ENCODE measurements at regions not wholly inside any gene's neighbourhood (a gene's known extent, or its start where the extent isn't known, plus 50 kb on each side); places are given as distances from the start of the nearest gene placed in this dataset.

GRCh38 chr3:76965122-76965725 lies 74.7 kb upstream of the ROBO2 start:
- Histone ChIP-seq H4K12ac (ENCODE audit: low read depth, low read length) (no peak overlapping the region), H3K4me3 (ENCODE audit: low read depth, low read length) (no peak overlapping the region), H4K8ac (ENCODE audit: low read depth, low read length) (no peak overlapping the region), H3K79me2 (ENCODE audit: control insufficient read depth, insufficient read depth, low read length, poor library complexity) (no peaks in the 10 kb centered on the region), H3K27ac (ENCODE audit: low read depth, low read length) (no peak overlapping the region), H3K9ac (ENCODE audit: low read length) (no peak overlapping the region), H3K4me1 (ENCODE audit: control insufficient read depth in 1 of 2, insufficient read depth in 2 of 2, low read length in 2 of 2) (no peaks in the 10 kb centered on the region), H3K23ac (ENCODE audit: low read length) (no peak overlapping the region), H2AK5ac (ENCODE audit: low read length) (no peak overlapping the region), H2AFZ (ENCODE audit: insufficient read depth, low read length, poor library complexity) (no peak overlapping the region), H3K4me2 (ENCODE audit: low read length) (no peak overlapping the region), H3K36me3 (ENCODE audit: control insufficient read depth in 1 of 2, insufficient read depth in 2 of 2, low read length in 2 of 2) (no peaks in the 10 kb centered on the region), H4K91ac (ENCODE audit: low read depth, low read length) (no peak overlapping the region), H2BK5ac (ENCODE audit: low read depth, low read length, poor library complexity) (no peak overlapping the region), H2BK120ac (ENCODE audit: insufficient read depth, low read length, poor library complexity) (no peak overlapping the region), H3K18ac (ENCODE audit: low read length) (no peak overlapping the region), H3K4ac (ENCODE audit: low read depth, low read length) (no peak overlapping the region), H2BK12ac (ENCODE audit: low read length) (no peak overlapping the region), H3K27me3 (ENCODE audit: insufficient read depth, low read length) (no peaks in the 10 kb centered on the region), H3K14ac (ENCODE audit: low read length) (no peak overlapping the region), H3K79me1 (ENCODE audit: low read length) (no peaks in the 10 kb centered on the region), H3K9me3 (ENCODE audit: insufficient read depth, low read depth, low read length) (no peaks in the 10 kb centered on the region)
- WGBS (ENCODE audit: extremely low coverage, insufficient coverage, insufficient read length), result no CpG with 5 or more reads among the region's 4 CpGs
- no peak for DNase-seq

DNA sequence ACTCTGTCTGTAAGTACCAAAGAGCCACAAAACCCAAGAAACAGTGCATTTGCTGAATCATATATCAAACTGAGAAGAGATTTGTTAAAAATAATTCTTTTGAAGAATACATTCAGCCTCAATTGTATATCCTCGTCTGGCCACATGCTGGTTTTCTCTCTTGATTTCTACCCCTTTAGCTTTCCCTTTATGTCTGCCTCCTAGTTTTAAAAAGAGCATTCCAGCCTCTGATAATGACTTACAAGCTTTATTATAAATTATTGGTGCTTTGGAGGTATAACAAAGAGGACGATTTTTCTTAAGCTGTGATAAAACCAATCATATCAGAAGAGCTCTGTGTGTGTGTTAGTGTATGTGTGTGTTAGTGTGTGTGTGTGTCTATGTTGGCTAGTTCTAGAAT lies 70.4 kb upstream of the ROBO2 start:
- no peak overlapping the region for H2AFZ ChIP-seq (ENCODE audit: insufficient read depth, low read length, poor library complexity)
- no peak overlapping the region for H3K23ac ChIP-seq (ENCODE audit: low read length)
- no peak overlapping the region for H2BK5ac ChIP-seq (ENCODE audit: low read depth, low read length, poor library complexity)
- H3K4me2 ChIP-seq (ENCODE audit: low read length), result no peak overlapping the region
- no peak overlapping the region for H3K4ac ChIP-seq (ENCODE audit: low read depth, low read length)
- H3K79me1 ChIP-seq (ENCODE audit: low read length), result no peaks in the 10 kb centered on the region
- no peaks in the 10 kb centered on the region for H3K36me3 ChIP-seq (ENCODE audit: control insufficient read depth in 1 of 2, insufficient read depth in 2 of 2, low read length in 2 of 2)
- WGBS (ENCODE audit: extremely low coverage, insufficient coverage, insufficient read length), result no CpG with 5 or more reads among the region's 2 CpGs
- H3K9me3 ChIP-seq (ENCODE audit: insufficient read depth, low read depth, low read length), result no peaks in the 10 kb centered on the region
- H4K12ac ChIP-seq (ENCODE audit: low read depth, low read length), result no peak overlapping the region
- H3K18ac ChIP-seq (ENCODE audit: low read length), result no peak overlapping the region
- no peaks in the 10 kb centered on the region for H3K79me2 ChIP-seq (ENCODE audit: control insufficient read depth, insufficient read depth, low read length, poor library complexity)
- H2BK12ac ChIP-seq (ENCODE audit: low read length), result no peak overlapping the region
- DNase-seq, result no peak
- no peaks in the 10 kb centered on the region for H3K27me3 ChIP-seq (ENCODE audit: insufficient read depth, low read length)
- H2BK120ac ChIP-seq (ENCODE audit: insufficient read depth, low read length, poor library complexity), result no peak overlapping the region
- no peaks in the 10 kb centered on the region for H3K4me1 ChIP-seq (ENCODE audit: control insufficient read depth in 1 of 2, insufficient read depth in 2 of 2, low read length in 2 of 2)
- H2AK5ac ChIP-seq (ENCODE audit: low read length), result no peak overlapping the region
- H4K91ac ChIP-seq (ENCODE audit: low read depth, low read length), result no peak overlapping the region
- H3K4me3 ChIP-seq (ENCODE audit: low read depth, low read length), result no peak overlapping the region
- no peak overlapping the region for H4K8ac ChIP-seq (ENCODE audit: low read depth, low read length)
- no peak overlapping the region for H3K14ac ChIP-seq (ENCODE audit: low read length)
- no peak overlapping the region for H3K27ac ChIP-seq (ENCODE audit: low read depth, low read length)
- no peak overlapping the region for H3K9ac ChIP-seq (ENCODE audit: low read length)

GRCh38 chr3:76969996-76970615 lies 69.8 kb upstream of the ROBO2 start:
- no peak overlapping the region for H2BK12ac ChIP-seq (ENCODE audit: low read length)

GRCh38 chr3:76972624-76973296 lies 67.1 kb upstream of the ROBO2 start:
- Histone ChIP-seq H4K12ac (ENCODE audit: low read depth, low read length) (no peak overlapping the region), H3K79me1 (ENCODE audit: low read length) (no peaks in the 10 kb centered on the region), H4K91ac (ENCODE audit: low read depth, low read length) (no peak overlapping the region), H3K79me2 (ENCODE audit: control insufficient read depth, insufficient read depth, low read length, poor library complexity) (no peaks in the 10 kb centered on the region), H2AFZ (ENCODE audit: insufficient read depth, low read length, poor library complexity) (no peak overlapping the region), H3K4ac (ENCODE audit: low read depth, low read length) (no peak overlapping the region), H3K36me3 (ENCODE audit: control insufficient read depth in 1 of 2, insufficient read depth in 2 of 2, low read length in 2 of 2) (no peaks in the 10 kb centered on the region), H4K8ac (ENCODE audit: low read depth, low read length) (no peak overlapping the region), H2BK5ac (ENCODE audit: low read depth, low read length, poor library complexity) (no peak overlapping the region), H2AK5ac (ENCODE audit: low read length) (no peak overlapping the region), H3K4me2 (ENCODE audit: low read length) (no peak overlapping the region), H2BK12ac (ENCODE audit: low read length) (no peak overlapping the region), H3K27ac (ENCODE audit: low read depth, low read length) (no peak overlapping the region), H3K9me3 (ENCODE audit: insufficient read depth, low read depth, low read length) (no peaks in the 10 kb centered on the region), H3K4me1 (ENCODE audit: control insufficient read depth in 1 of 2, insufficient read depth in 2 of 2, low read length in 2 of 2) (no peaks in the 10 kb centered on the region), H3K9ac (ENCODE audit: low read length) (no peak overlapping the region), H3K18ac (ENCODE audit: low read length) (no peak overlapping the region), H3K23ac (ENCODE audit: low read length) (no peak overlapping the region), H2BK120ac (ENCODE audit: insufficient read depth, low read length, poor library complexity) (no peak overlapping the region), H3K14ac (ENCODE audit: low read length) (no peak overlapping the region), H3K4me3 (ENCODE audit: low read depth, low read length) (no peak overlapping the region), H3K27me3 (ENCODE audit: insufficient read depth, low read length) (no peaks in the 10 kb centered on the region)
- DNase-seq, result no peak
- WGBS (ENCODE audit: extremely low coverage, insufficient coverage, insufficient read length), result no CpG with 5 or more reads among the region's 4 CpGs

More at GRCh38 chr3:76969996-76970615, 69.8 kb upstream of the ROBO2 start:
- Histone ChIP-seq H3K14ac (ENCODE audit: low read length) (no peak overlapping the region), H3K79me1 (ENCODE audit: low read length) (no peaks in the 10 kb centered on the region), H3K27me3 (ENCODE audit: insufficient read depth, low read length) (no peaks in the 10 kb centered on the region), H2BK5ac (ENCODE audit: low read depth, low read length, poor library complexity) (no peak overlapping the region), H4K12ac (ENCODE audit: low read depth, low read length) (no peak overlapping the region), H3K4ac (ENCODE audit: low read depth, low read length) (no peak overlapping the region), H4K8ac (ENCODE audit: low read depth, low read length) (no peak overlapping the region), H2AK5ac (ENCODE audit: low read length) (no peak overlapping the region), H3K4me2 (ENCODE audit: low read length) (no peak overlapping the region), H3K23ac (ENCODE audit: low read length) (no peak overlapping the region), H3K36me3 (ENCODE audit: control insufficient read depth in 1 of 2, insufficient read depth in 2 of 2, low read length in 2 of 2) (no peaks in the 10 kb centered on the region), H3K9me3 (ENCODE audit: insufficient read depth, low read depth, low read length) (no peaks in the 10 kb centered on the region), H3K18ac (ENCODE audit: low read length) (no peak overlapping the region), H3K27ac (ENCODE audit: low read depth, low read length) (no peak overlapping the region), H2AFZ (ENCODE audit: insufficient read depth, low read length, poor library complexity) (no peak overlapping the region), H3K79me2 (ENCODE audit: control insufficient read depth, insufficient read depth, low read length, poor library complexity) (no peaks in the 10 kb centered on the region), H4K91ac (ENCODE audit: low read depth, low read length) (no peak overlapping the region), H3K4me3 (ENCODE audit: low read depth, low read length) (no peak overlapping the region), H3K9ac (ENCODE audit: low read length) (no peak overlapping the region), H3K4me1 (ENCODE audit: control insufficient read depth in 1 of 2, insufficient read depth in 2 of 2, low read length in 2 of 2) (no peaks in the 10 kb centered on the region), H2BK120ac (ENCODE audit: insufficient read depth, low read length, poor library complexity) (no peak overlapping the region)
- no CpG with 5 or more reads among the region's 4 CpGs for WGBS (ENCODE audit: extremely low coverage, insufficient coverage, insufficient read length)
- no peak for DNase-seq
